ENCODE measurements at regions not wholly inside any gene's neighbourhood (a gene's known extent, or its start where the extent isn't known, plus 50 kb on each side); places are given as distances from the start of the nearest gene placed in this dataset.

DNA sequence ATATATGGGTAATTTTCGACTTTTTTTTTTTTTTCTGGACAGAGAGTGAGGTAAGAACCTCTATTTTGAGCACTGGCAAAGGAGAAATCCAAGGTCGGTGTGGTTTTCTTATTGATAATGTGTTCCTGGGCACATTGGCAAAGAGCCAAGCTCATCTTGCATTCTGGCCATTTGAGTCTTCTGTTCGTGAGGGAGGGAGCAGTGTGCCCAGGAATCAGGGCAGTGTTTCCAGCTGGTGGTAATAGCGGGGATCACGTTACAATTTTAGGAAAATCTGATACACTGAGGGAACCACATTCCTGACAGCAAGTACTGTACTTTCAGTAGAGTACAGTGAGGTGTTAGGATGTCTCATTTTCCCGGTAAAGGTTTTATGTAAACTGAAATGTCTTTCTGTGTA, 442.3 kb upstream of the MAP3K7 start:
- H2AFZ ChIP-seq (ENCODE audit: low read depth, low read length): no peak overlapping the region

DNA sequence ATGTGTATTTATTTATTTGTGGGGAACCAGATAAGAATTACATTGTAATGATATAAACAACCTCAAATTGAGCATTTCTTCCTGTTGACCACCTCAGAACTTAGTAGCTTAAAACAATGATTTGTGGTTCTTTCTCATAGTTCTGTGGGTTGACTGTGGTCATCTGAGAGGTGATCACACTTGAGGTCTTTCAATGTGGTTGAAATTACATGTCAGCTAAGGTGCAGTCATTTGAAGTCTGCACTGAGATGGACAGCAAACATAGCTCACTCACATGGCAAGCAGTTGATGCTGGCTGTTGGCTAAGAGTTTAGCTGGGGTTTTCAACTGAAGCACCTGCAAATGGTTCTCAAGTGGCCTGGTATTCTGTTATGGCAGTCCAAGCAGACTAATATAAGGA, 436.7 kb upstream of the MAP3K7 start:
- Histone ChIP-seq H3K9me3 (ENCODE audit: low read length) (no peaks in the 10 kb centered on the region), H3K27me3 (ENCODE audit: insufficient read depth, low read length) (no peaks in the 10 kb centered on the region), H3K4me3 (ENCODE audit: low read length) (no peak overlapping the region), H2AFZ (ENCODE audit: low read depth, low read length) (no peak overlapping the region), H3K36me3 (ENCODE audit: insufficient read depth, low read length) (no peaks in the 10 kb centered on the region), H3K4me1 (ENCODE audit: insufficient read depth, low read length) (no peaks in the 10 kb centered on the region)

More for the DNA sequence above, 442.3 kb upstream of the MAP3K7 start:
- no peak overlapping the region for H3K4me3 ChIP-seq (ENCODE audit: low read length)
- H3K9me3 ChIP-seq (ENCODE audit: low read length): no peaks in the 10 kb centered on the region
- no peaks in the 10 kb centered on the region for H3K27me3 ChIP-seq (ENCODE audit: insufficient read depth, low read length)
- no peaks in the 10 kb centered on the region for H3K36me3 ChIP-seq (ENCODE audit: insufficient read depth, low read length)
- H3K4me1 ChIP-seq (ENCODE audit: insufficient read depth, low read length): no peaks in the 10 kb centered on the region

GRCh38 chr6:91020744-91021143, 433.9 kb upstream of the MAP3K7 start:
- H3K4me3 ChIP-seq (ENCODE audit: low read length): no peak overlapping the region
- no peaks in the 10 kb centered on the region for H3K9me3 ChIP-seq (ENCODE audit: low read length)
- no peak overlapping the region for H2AFZ ChIP-seq (ENCODE audit: low read depth, low read length)
- H3K36me3 ChIP-seq (ENCODE audit: insufficient read depth, low read length): no peaks in the 10 kb centered on the region
- H3K4me1 ChIP-seq (ENCODE audit: insufficient read depth, low read length): no peaks in the 10 kb centered on the region
- no peaks in the 10 kb centered on the region for H3K27me3 ChIP-seq (ENCODE audit: insufficient read depth, low read length)

GRCh38 chr6:91018586-91018985, 431.7 kb upstream of the MAP3K7 start:
- peaks cover 2% of the 10 kb centered on the region for H3K4me1 ChIP-seq (ENCODE audit: insufficient read depth, low read length)
- H3K4me3 ChIP-seq (ENCODE audit: low read length): no peak overlapping the region
- H3K9me3 ChIP-seq (ENCODE audit: low read length): no peaks in the 10 kb centered on the region
- H3K36me3 ChIP-seq (ENCODE audit: insufficient read depth, low read length): no peaks in the 10 kb centered on the region
- no peak overlapping the region for H2AFZ ChIP-seq (ENCODE audit: low read depth, low read length)
- no peaks in the 10 kb centered on the region for H3K27me3 ChIP-seq (ENCODE audit: insufficient read depth, low read length)

DNA sequence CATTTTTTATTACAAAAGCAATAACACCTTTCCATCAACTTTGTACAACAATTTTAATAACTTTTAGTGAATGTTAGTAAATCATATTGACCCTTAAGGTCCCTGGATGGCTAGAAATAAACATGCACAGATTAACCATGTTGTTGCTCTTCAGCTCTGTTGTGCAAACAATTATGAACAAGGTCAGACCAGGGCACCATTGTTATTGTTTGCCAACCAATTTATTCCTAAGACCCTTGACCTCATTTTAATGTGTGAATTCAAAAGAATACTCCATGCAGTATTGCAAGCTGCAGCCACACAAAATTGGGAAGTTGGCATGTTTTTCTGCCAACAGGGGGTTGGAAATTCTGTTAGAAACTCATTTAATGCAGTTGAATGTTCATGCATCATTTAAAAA, 426.6 kb upstream of the MAP3K7 start:
- Histone ChIP-seq H3K4me1 (ENCODE audit: insufficient read depth, low read length) (peaks cover 4% of the 10 kb centered on the region), H2AFZ (ENCODE audit: low read depth, low read length) (no peak overlapping the region), H3K4me3 (ENCODE audit: low read length) (no peak overlapping the region), H3K36me3 (ENCODE audit: insufficient read depth, low read length) (no peaks in the 10 kb centered on the region), H3K27me3 (ENCODE audit: insufficient read depth, low read length) (no peaks in the 10 kb centered on the region), H3K9me3 (ENCODE audit: low read length) (no peaks in the 10 kb centered on the region)

DNA sequence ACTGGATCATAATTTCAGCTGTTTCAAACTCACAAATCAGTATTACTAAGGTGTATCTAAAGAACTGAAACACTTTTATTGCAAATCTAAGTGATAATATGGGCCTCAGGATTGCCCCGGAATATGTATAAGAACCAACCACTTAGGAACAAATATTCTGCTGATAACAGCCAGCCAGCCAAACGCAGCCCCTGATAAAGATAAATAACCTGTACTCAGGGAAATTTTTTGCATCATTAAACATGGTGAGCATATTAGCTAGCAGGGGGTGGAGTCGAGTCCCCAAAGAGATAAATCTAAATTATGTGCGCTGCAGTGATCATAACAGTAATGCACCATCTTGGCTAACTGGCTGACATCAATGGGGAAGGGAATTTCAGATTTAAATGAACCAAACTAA, 410.2 kb upstream of the MAP3K7 start:
- Histone ChIP-seq H3K4me3 (ENCODE audit: low read length) (no peak overlapping the region), H3K36me3 (ENCODE audit: insufficient read depth, low read length) (no peaks in the 10 kb centered on the region), H3K9me3 (ENCODE audit: low read length) (no peaks in the 10 kb centered on the region), H3K27me3 (ENCODE audit: insufficient read depth, low read length) (no peaks in the 10 kb centered on the region), H2AFZ (ENCODE audit: low read depth, low read length) (no peak overlapping the region), H3K4me1 (ENCODE audit: insufficient read depth, low read length) (no peaks in the 10 kb centered on the region)

- H3K4me1 ChIP-seq (ENCODE audit: insufficient read depth, low read length): no peaks in the 10 kb centered on the region
These were observed 406.9 kb upstream of the MAP3K7 start for GRCh38 chr6:90993770-90994169.

DNA sequence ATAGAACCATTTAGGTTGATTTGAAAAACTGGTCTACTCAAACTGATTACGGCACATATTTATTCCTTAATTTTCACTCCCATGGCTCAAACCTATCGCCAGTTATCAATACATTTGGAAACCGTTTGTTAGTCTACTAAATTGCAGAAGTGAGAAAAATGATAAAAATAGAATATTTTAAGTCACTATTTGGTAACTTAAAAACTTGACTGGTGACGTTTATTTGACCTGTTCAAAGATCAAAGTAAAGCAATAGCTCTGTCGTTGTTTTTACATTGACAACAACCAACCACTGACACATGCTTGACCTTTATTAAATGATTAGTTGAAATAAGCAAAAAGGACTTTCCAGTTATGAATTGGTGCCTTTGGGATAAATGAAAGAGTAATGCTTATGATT, 402.9 kb upstream of the MAP3K7 start:
- Histone ChIP-seq H3K4me3 (ENCODE audit: low read length) (no peak overlapping the region), H3K9me3 (ENCODE audit: low read length) (no peaks in the 10 kb centered on the region), H2AFZ (ENCODE audit: low read depth, low read length) (no peak overlapping the region), H3K36me3 (ENCODE audit: insufficient read depth, low read length) (no peaks in the 10 kb centered on the region), H3K27me3 (ENCODE audit: insufficient read depth, low read length) (no peaks in the 10 kb centered on the region), H3K4me1 (ENCODE audit: insufficient read depth, low read length) (no peaks in the 10 kb centered on the region)

More at GRCh38 chr6:90993770-90994169, 406.9 kb upstream of the MAP3K7 start:
- Histone ChIP-seq H3K36me3 (ENCODE audit: insufficient read depth, low read length) (no peaks in the 10 kb centered on the region), H3K9me3 (ENCODE audit: low read length) (no peaks in the 10 kb centered on the region), H3K27me3 (ENCODE audit: insufficient read depth, low read length) (no peaks in the 10 kb centered on the region), H2AFZ (ENCODE audit: low read depth, low read length) (no peak overlapping the region), H3K4me3 (ENCODE audit: low read length) (no peak overlapping the region)

GRCh38 chr6:90984066-90984465, 397.2 kb upstream of the MAP3K7 start:
- Histone ChIP-seq H2AFZ (ENCODE audit: low read depth, low read length) (no peak overlapping the region), H3K36me3 (ENCODE audit: insufficient read depth, low read length) (no peaks in the 10 kb centered on the region), H3K4me3 (ENCODE audit: low read length) (no peak overlapping the region), H3K4me1 (ENCODE audit: insufficient read depth, low read length) (no peaks in the 10 kb centered on the region), H3K9me3 (ENCODE audit: low read length) (no peaks in the 10 kb centered on the region), H3K27me3 (ENCODE audit: insufficient read depth, low read length) (no peaks in the 10 kb centered on the region)

GRCh38 chr6:90983462-90983861, 396.6 kb upstream of the MAP3K7 start:
- no peaks in the 10 kb centered on the region for H3K4me1 ChIP-seq (ENCODE audit: insufficient read depth, low read length)
- H3K36me3 ChIP-seq (ENCODE audit: insufficient read depth, low read length): no peaks in the 10 kb centered on the region
- no peaks in the 10 kb centered on the region for H3K9me3 ChIP-seq (ENCODE audit: low read length)
- H2AFZ ChIP-seq (ENCODE audit: low read depth, low read length): no peak overlapping the region
- no peaks in the 10 kb centered on the region for H3K27me3 ChIP-seq (ENCODE audit: insufficient read depth, low read length)
- no peak overlapping the region for H3K4me3 ChIP-seq (ENCODE audit: low read length)

DNA sequence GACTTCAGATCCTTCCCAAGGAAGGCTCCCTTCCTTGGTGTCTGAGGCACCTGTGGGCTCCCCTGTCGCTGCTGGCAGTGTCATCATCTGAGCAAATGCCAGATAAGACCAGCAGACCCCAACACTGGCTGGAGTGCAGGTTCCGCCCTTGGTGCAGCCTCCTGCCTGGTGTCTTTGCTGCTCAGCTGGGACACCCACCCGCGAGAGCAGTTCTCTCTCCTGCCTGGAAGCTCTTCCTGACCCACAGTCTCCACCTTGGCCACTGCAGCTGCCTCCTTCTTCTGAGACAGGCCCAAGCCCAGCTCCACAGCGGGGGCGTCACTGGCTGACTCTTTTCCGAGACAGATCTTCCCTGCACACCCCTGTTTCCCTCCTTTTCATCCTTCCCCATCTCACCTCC, 395.7 kb upstream of the MAP3K7 start:
- Histone ChIP-seq H2AFZ (ENCODE audit: low read depth, low read length) (no peak overlapping the region), H3K36me3 (ENCODE audit: insufficient read depth, low read length) (no peaks in the 10 kb centered on the region), H3K9me3 (ENCODE audit: low read length) (no peaks in the 10 kb centered on the region), H3K4me1 (ENCODE audit: insufficient read depth, low read length) (no peaks in the 10 kb centered on the region), H3K4me3 (ENCODE audit: low read length) (no peak overlapping the region), H3K27me3 (ENCODE audit: insufficient read depth, low read length) (no peaks in the 10 kb centered on the region)

GRCh38 chr6:90982051-90982450, 395.2 kb upstream of the MAP3K7 start:
- Histone ChIP-seq H3K27me3 (ENCODE audit: insufficient read depth, low read length) (no peaks in the 10 kb centered on the region), H2AFZ (ENCODE audit: low read depth, low read length) (no peak overlapping the region), H3K4me1 (ENCODE audit: insufficient read depth, low read length) (no peaks in the 10 kb centered on the region), H3K9me3 (ENCODE audit: low read length) (no peaks in the 10 kb centered on the region), H3K36me3 (ENCODE audit: insufficient read depth, low read length) (no peaks in the 10 kb centered on the region), H3K4me3 (ENCODE audit: low read length) (no peak overlapping the region)

DNA sequence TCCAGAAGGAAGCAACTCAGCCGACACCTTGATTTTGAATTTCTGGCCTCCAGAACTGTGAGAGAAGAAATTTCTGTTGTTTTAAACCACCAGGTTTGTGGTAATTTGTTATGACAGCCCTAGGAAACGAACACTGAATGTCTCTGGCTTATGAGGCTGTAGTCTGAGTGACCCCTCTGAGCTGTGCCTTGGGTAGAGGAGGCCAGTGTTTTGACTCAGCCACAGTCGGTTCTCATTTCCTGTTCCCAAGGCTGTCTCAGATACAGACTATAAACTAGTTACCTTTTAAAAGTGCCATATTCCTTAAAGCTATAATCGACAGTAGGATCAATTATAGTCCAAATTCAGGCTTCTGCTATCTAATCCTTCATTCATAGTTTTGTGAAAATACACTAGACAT, 391.2 kb upstream of the MAP3K7 start:
- H3K27me3 ChIP-seq (ENCODE audit: insufficient read depth, low read length): no peaks in the 10 kb centered on the region
- no peaks in the 10 kb centered on the region for H3K36me3 ChIP-seq (ENCODE audit: insufficient read depth, low read length)
- H3K4me1 ChIP-seq (ENCODE audit: insufficient read depth, low read length): no peaks in the 10 kb centered on the region
- no peaks in the 10 kb centered on the region for H3K9me3 ChIP-seq (ENCODE audit: low read length)
- no peak overlapping the region for H3K4me3 ChIP-seq (ENCODE audit: low read length)
- H2AFZ ChIP-seq (ENCODE audit: low read depth, low read length): no peak overlapping the region

GRCh38 chr6:90977513-90977912, 390.6 kb upstream of the MAP3K7 start:
- no peaks in the 10 kb centered on the region for H3K9me3 ChIP-seq (ENCODE audit: low read length)
- H3K27me3 ChIP-seq (ENCODE audit: insufficient read depth, low read length): no peaks in the 10 kb centered on the region
- H3K4me1 ChIP-seq (ENCODE audit: insufficient read depth, low read length): no peaks in the 10 kb centered on the region
- H2AFZ ChIP-seq (ENCODE audit: low read depth, low read length): no peak overlapping the region
- no peak overlapping the region for H3K4me3 ChIP-seq (ENCODE audit: low read length)
- no peaks in the 10 kb centered on the region for H3K36me3 ChIP-seq (ENCODE audit: insufficient read depth, low read length)

Measured in neuron (in vitro differentiated cells).